Stromal cell of bone marrow (primary cell): ENCODE measurements at regions not wholly inside any gene's neighbourhood (a gene's known extent, or its start where the extent isn't known, plus 50 kb on each side); places are given as distances from the start of the nearest gene placed in this dataset.

Experiments
- DNase-seq: peaks from one replicate; pipeline ENCODE4 v3.0.0-alpha.2; 2012; ENCODE audit warnings: low read depth

GRCh38 chr20:62545901-62546525 lies 70.2 kb upstream of the GATA5 start:
- no peak for DNase-seq

GRCh38 chr20:62546606-62547005 lies 70.8 kb upstream of the GATA5 start:
- DNase-seq, result no peak

GRCh38 chr20:62547364-62547763 lies 71.6 kb upstream of the GATA5 start:
- no peak for DNase-seq

GRCh38 chr20:62548471-62548870 lies 72.7 kb upstream of the GATA5 start:
- no peak for DNase-seq

GRCh38 chr20:62549029-62549428 lies 73.2 kb upstream of the GATA5 start:
- no peak for DNase-seq

GRCh38 chr20:62549499-62550086 lies 73.8 kb upstream of the GATA5 start:
- no peak for DNase-seq

- DNase-seq, result no peak
Observed at GRCh38 chr20:62550087-62550632, 74.4 kb upstream of the GATA5 start.

- no peak for DNase-seq
Observed at GRCh38 chr20:62551407-62552323, 75.9 kb upstream of the GATA5 start.

GRCh38 chr20:62552613-62553012 lies 76.8 kb upstream of the GATA5 start:
- no peak for DNase-seq

- DNase-seq, result no peak
Observed at GRCh38 chr20:62553136-62553837, 77.5 kb upstream of the GATA5 start.

GRCh38 chr20:62553838-62554161 lies 78.0 kb upstream of the GATA5 start:
- DNase-seq, result no peak

- DNase-seq, result no peak
Observed at GRCh38 chr20:62554214-62554897, 78.6 kb upstream of the GATA5 start.

- DNase-seq, result no peak
Observed at GRCh38 chr20:62554898-62555641, 79.3 kb upstream of the GATA5 start.

- no peak for DNase-seq
Observed at GRCh38 chr20:62555642-62556420, 80.0 kb upstream of the GATA5 start.

GRCh38 chr20:62557462-62557861 lies 81.7 kb upstream of the GATA5 start:
- DNase-seq, result no peak

- DNase-seq, result no peak
Observed at GRCh38 chr20:62557999-62558408, 82.2 kb upstream of the GATA5 start.

GRCh38 chr20:62558779-62559178 lies 83.0 kb upstream of the GATA5 start:
- DNase-seq, result no peak

- DNase-seq, result no peak
Observed at GRCh38 chr20:62560162-62560561, 82.1 kb upstream of the SLCO4A1 start.

- DNase-seq, result no peak
Observed at GRCh38 chr20:62561182-62561581, 81.1 kb upstream of the SLCO4A1 start.

- no peak for DNase-seq
Observed at GRCh38 chr20:62561948-62562347, 80.4 kb upstream of the SLCO4A1 start.
